GM18951 (cell line): ENCODE measurements at regions not wholly inside any gene's neighbourhood (a gene's known extent, or its start where the extent isn't known, plus 50 kb on each side); places are given as distances from the start of the nearest gene placed in this dataset.

Experiments used
- POLR2A ChIP-seq: IDR thresholded peaks from 4 replicates; pipeline ENCODE4 v1.6.1; 2011; ENCODE audit warnings: mild to moderate bottlenecking; ENCODE audit not compliant: insufficient read length, insufficient read depth; ENCODE audit errors: extremely low read depth
- in situ Hi-C: fragments of 300-500 bp; cut with MboI; formaldehyde crosslinking; loops from one replicate; pipeline ENCODE4 v1.12.0; 2022; ENCODE audit warnings: low sequenced_read_pairs, mixed read lengths, inconsistent platforms; ENCODE audit not compliant: unreplicated experiment

DNA sequence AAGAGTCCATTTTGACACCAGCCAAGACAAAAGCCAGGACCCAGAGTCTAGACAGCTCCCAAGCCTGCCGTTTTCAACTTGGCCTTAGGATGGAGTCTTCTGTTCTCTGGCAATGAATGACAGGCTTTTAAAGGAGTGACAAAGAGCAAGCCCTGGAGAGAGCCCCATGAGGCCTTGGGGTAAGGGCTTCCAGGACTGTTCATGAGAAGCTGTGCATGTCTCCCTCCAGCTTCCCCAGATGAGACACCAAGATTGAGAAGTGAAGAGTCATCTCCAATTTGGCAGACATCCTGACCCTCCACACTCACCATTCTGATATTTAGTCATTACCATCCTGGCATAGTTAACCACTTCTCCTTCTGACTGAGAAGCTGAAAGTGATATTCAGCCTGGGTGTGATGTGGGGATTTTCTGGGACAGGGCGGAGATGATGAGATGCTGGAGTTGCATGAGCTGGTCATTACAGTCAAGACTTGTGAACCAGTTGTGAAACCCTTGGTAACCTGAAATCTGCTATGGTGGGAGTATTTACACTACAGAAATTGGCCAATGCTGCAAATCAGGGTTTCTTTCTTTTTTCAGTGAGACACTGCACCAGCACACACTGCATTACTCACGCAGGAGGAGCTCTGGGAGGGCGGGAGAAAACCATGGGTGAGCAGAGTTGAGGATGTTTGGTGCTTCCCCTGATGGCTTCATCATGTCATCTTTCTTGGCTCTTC lies 77.8 kb downstream of the VCPKMT start:
- TF ChIP-seq POLR2A = peak; percentile 32
- in situ Hi-C loops = no loop called here

DNA sequence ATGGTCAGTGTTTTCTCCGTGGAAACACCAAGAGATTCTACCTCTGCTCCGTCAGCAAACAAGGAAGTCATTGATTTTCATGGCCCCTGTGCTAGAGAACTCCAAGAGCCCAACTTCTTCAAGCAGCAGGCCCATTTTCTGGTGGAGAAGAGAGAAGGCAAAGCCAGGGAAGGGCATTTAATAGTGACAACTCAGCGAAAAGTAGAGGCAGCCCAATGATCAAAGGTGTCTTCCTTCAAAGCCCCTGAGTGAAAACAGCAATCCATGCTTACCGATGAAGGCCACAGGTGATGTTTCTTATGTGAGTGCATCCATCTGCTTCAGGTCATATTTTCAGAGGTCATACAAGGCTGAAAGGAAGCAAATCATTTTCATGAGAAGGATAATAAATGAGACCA lies 77.3 kb downstream of the VCPKMT start:
- TF ChIP-seq POLR2A = no peak
- in situ Hi-C loops = no loop called here

DNA sequence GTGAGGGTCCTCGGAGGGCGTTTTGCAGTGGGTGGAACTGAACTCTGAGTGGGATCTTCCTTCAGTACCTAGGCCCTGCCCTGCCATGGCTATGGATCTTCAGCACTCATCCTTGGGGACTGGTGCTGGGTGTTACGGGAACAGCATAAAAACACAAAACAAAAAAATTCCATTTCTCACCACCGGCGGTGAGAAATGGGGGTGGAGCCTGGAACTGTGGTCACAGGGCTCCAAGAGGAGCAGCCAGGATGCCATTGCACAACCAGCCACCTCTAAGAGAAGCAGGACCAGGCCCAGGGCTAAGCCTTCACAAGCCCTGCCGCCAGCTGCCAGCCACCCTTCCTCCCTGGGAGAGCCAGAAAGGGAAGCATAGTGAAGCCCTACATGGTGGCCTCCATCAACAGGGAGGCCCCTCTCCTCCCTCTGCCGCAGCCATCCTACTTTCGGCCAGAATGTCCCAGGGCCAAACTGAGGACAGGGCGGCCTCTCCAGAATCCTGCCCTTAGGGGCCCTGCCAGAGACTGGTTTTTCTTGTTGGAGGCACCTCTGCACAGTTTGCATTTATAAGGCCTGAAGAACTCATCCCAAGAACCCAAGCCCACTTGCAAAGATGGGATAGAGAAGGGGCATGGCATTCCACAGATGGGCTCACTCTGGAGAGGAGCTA lies 76.5 kb downstream of the VCPKMT start:
- TF ChIP-seq POLR2A = no peak
- in situ Hi-C loops = loop anchor here (10.0 kb wide), 1 partner anchor 55 kb away; no protein-coding TSS in a partner anchor

DNA sequence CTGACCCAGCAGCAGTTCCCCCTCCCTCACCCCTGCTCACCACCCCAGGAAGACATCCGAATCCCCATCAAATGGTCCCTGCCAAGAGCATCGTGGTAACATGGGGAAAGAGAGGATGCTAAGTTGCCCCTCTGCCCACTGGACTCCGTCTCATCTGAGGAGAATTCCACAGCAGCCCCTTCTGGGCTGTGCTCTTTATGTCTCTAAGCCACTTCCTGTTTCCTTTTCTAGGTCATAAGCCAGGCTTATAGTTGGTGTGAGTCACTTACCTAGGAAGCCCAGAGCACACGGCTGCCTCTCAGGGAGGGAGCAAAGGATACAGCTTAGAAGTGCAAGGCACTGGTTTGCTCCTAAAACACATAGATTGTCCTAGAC lies 76.0 kb downstream of the VCPKMT start:
- in situ Hi-C loops = loop anchor here (10.0 kb wide), 1 partner anchor 54 kb away; no protein-coding TSS in a partner anchor
- peak; percentile 43 for TF ChIP-seq POLR2A

DNA sequence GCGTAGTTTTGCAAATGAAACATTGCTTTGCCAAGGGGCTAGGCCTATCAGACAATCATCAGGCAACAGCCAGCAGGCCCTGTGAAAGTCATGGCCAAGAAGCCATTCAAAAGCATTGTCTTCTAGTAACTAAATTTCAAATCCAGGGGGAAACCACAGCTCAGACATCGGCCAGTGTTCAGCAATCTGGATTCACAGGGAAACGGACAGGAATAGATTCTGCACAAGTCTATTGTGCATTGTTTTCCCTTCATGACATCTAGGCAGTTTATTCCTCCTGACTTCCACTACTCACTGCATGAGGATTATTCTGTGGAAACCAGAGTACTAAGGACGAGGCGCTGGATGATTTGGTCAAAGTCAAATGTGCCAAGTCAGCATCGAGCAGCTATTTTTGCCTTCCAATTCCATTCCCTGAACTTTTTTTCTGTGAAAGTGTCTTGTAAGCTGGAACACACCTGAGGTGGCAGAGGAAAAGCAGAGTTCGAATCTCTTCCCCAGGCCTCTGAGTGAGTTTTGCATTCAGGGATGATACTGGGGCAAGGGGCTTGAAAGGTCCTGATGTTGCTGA lies 75.4 kb downstream of the VCPKMT start:
- TF ChIP-seq POLR2A = no peak
- in situ Hi-C loops = loop anchor here (10.0 kb wide), 1 partner anchor 54 kb away; no protein-coding TSS in a partner anchor

DNA sequence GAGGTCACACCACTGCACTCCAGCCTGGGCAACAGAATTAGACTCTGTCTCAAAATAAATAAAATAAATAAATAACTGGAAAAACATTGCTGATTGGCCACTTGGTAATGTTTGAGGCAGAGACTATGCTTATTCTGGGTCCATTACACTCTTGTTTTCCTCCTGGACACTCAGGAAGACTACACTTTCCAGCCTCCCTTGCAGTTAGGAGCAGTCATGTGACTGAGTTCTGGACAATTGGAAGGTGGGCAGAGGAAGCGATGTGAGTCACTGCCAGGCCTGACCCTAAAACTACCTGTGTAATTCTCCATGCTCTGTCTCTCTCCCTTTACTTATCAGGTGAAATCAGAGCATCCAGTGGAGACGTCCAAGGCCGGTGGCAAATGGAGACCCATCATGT lies 74.4 kb downstream of the VCPKMT start:
- TF ChIP-seq POLR2A = no peak
- in situ Hi-C loops = loop anchor here (10.0 kb wide), 1 partner anchor 53 kb away; no protein-coding TSS in a partner anchor

DNA sequence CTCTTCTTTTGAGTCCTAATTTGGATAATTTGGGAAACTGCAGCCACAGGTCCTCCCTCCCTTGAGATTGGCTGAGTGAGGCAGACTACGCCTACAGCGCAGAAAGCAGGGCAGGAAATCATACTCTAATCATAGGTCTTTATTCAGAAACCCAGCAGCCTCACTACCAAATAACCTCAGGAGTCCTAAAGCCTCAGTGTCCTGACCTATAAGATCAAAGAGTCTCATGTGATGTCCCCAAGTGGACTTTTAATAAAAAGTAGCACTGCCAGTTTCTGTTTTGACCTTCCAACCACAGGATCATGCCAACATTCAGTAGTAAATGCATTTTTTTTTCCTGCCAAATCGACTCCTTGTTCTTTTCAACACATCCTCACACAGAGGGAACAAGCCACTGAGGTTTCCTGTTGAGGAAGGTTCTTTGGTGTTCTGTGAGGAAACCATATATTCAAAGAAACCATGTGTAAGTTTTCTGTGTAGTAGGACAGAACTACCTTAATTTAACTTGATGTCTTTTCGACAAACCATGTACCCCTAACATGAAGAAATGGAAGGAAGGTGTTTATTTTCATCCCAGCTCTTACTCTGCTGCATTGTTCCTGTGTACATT lies 72.2 kb downstream of the VCPKMT start:
- in situ Hi-C loops = loop anchor here (10.0 kb wide), 1 partner anchor 51 kb away; no protein-coding TSS in a partner anchor
- TF ChIP-seq POLR2A = no peak

DNA sequence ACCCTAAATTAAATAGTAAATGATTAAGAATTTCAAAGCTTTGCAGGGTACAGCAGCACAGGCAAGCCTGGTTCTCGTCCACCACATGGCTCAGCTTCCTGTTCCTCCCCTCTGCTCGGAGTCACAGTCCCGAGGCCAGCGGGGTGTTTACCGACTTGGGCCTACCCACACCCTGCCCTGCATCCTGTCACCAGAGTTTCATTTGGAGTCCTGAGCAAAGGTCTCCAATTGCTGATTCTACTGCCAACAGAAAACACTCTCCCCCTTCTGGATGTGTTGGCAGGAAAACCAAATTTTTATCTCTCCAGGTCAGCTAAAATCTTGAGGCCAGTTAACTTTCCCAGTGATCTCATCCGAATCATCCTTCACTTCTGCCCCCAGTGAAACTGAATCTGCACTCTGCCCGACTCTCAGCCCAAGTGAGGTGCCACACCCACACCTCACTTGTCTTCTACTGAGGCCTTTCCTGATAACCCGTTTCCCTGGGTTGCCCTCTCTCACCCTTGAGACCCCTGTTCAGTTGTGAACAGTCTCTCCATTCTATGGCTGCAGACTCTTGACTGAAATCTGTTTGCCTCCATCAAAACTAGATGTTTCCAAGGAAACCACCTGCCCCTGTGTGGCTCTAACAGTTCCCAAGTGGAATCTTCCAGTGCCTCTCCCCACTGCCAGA lies 71.2 kb downstream of the VCPKMT start:
- TF ChIP-seq POLR2A = peak; percentile 32
- in situ Hi-C loops = loop anchor here (10.0 kb wide), 1 partner anchor 50 kb away; no protein-coding TSS in a partner anchor

DNA sequence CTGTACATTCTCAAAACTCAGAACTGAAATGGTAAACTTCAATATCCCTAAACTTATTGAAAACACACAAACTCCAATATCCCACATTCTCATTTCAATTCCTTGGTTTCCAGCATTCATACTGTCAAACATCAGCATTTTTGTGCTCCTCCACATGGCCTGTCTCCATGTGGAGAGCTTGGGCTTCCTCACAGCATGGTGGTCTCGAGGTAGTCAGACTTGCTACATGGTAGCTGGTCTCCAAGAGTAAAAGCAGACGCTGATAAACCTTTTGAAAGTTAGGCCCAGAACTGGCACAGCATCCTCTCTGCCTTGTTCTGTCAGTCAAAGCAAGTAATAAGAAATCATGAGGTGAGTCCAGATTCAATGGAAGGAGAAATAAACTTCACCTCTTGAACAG lies 70.5 kb downstream of the VCPKMT start:
- TF ChIP-seq POLR2A = no peak
- in situ Hi-C loops = loop anchor here (10.0 kb wide), 1 partner anchor 49 kb away; no protein-coding TSS in a partner anchor

DNA sequence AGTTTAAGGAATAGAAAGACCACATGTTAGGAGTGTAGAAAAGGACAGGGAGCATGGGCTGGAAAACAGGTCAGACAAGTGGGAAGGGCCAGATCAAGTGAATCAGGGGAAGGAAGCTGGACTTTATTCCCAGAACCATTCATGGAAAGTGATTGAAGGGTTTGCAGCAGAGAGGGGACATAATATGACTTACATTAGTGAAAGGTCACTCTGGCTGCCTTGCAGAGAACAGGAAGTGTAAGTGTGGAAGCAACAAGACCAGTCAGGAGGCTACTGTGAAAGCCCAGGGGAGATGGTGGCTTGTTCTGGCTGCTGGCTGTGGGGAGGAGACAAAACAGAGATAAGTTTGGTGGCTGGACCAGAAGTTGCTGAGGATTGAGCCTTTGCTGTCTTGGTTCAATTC lies 69.1 kb downstream of the VCPKMT start:
- TF ChIP-seq POLR2A = peak; percentile 25
- in situ Hi-C loops = loop anchor here (10.0 kb wide), 1 partner anchor 48 kb away; no protein-coding TSS in a partner anchor

DNA sequence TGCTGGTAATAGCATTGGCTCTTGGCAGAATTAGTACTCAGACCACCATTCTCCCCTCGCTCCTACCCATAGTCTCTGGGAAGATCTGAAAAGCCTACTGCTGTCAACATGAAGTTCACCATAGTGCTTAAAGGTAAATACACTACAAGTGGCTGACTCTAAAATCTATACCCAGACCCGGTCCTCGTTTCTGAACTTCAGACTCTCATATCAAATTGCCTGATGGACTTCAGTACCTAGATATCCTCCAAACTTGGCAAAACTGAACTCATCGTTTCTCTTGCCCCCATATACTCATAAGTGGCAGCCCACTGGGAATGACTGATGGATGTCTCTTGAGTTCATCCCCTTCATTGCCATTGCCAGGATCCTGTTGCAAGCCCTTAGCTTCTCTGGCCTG lies 67.3 kb downstream of the VCPKMT start:
- TF ChIP-seq POLR2A = no peak
- in situ Hi-C loops = loop anchor here (10.0 kb wide), 1 partner anchor 46 kb away; no protein-coding TSS in a partner anchor

DNA sequence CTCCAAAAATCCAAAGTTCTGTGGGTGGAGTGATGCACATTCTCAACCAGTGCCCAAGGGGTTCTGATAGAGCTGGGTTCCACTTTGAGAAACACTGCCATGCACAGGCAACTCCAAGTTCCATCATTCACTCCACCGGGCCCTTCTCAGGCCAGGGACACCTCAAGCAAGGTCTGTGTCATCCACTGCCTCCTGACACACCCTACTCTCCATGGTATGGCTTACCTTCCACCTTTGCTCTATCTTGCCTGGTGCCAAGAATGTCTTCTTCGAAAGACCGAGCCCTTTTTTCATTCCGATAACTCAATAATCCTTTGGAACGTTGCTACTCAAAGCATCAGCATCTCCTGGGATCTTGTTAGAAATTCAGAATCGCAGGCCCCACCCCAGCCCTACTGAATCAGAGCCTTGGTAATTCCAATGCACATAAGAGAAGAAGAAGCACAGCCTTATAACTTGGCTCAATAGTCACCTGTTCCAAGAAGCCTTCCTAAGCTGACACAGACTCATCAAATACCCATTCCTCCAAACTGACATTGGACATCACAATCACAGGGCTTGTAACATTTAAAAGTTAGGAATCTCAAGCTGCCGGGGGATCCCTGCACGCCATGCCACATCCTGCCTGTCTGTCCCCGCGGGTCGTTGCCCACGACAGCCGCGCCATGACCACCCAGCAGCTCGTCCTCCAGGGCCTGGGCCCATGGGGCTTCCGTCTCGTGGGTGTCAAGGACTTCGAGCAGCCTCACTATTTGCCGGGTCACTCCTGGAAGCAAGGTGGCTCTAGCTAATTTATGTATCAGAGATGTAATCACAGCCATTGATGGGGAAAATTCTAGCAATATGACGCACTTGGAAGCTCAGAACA lies 66.4 kb downstream of the VCPKMT start:
- no peak for TF ChIP-seq POLR2A
- in situ Hi-C loops = loop anchor here (10.0 kb wide), 1 partner anchor 45 kb away; no protein-coding TSS in a partner anchor

DNA sequence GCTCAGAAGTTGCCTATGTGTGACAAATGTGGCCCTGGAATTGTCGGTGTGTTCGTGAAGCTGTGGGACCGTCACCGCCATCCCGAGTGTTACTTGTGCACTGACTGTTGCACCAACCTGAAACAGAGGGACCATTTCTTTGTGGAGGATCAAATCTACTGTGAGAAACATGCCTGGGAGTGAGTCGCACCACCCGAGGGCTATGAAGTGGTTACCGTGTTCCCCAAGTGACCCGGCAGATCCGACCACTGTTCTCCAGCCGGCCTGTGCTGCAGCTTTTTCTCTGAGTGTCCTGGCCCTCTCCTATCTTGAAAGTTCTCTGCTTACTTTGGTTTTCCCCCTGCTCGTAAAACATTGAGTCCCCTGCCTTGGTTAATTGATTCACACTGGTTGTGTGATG lies 65.3 kb downstream of the VCPKMT start:
- TF ChIP-seq POLR2A = no peak
- in situ Hi-C loops = no loop called here
